ENCODE measurements at regions not wholly inside any gene's neighbourhood (a gene's known extent, or its start where the extent isn't known, plus 50 kb on each side); places are given as distances from the start of the nearest gene placed in this dataset.

GRCh38 chr11:95675585-95675984, 114.0 kb downstream of the FAM76B start:
- H3K27ac ChIP-seq = no peak overlapping the region
- no peak overlapping the region for H3K4me3 ChIP-seq (ENCODE audit: low read depth in 1 of 2, low read length in 1 of 2)
- no peaks in the 10 kb centered on the region for H3K27me3 ChIP-seq
- no peaks in the 10 kb centered on the region for H3K36me3 ChIP-seq
- no peak for TF ChIP-seq CTCF (IDR thresholded peaks at IDR 0.05)
- no peaks in the 10 kb centered on the region for H3K9me3 ChIP-seq
- no peaks in the 10 kb centered on the region for H3K4me1 ChIP-seq (ENCODE audit: control insufficient read depth in 1 of 2, insufficient read depth in 1 of 2, low read depth in 1 of 2, low read length in 1 of 2)

DNA sequence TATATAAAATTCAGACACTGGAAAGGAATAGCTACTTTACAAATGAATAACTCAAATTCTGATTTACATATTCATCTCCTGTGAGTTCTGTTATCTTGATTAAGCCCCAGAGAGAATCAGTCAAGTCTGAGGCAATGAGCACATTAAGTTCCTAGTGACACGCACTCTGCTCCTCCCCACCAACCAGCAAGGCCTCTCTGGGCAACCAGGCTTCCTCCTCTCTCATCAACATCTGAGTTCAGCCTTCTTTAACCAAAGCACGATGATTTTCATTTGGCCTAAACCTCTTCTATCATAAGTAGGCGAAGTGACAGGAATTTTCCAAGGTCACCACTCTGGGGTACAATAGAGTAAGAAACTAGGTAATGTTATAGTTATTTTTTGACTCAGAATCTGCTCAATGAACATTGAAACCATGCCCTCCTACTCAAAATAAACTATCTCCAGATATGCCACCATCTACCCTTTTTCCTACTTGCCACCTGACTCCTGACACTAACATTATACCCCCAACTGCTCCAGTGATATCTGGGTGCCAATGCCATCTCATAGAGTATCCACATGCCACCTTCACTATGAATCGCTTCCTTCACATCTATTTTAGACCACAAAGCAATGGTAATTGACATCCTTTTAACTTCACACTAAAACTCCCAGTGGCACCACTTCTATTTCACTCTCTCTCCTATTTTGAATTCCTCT, 114.8 kb downstream of the FAM76B start:
- Histone ChIP-seq H3K27ac (no peak overlapping the region), H3K4me1 (ENCODE audit: control insufficient read depth in 1 of 2, insufficient read depth in 1 of 2, low read depth in 1 of 2, low read length in 1 of 2) (no peaks in the 10 kb centered on the region), H3K9me3 (no peaks in the 10 kb centered on the region), H3K27me3 (no peaks in the 10 kb centered on the region), H3K36me3 (no peaks in the 10 kb centered on the region), H3K4me3 (ENCODE audit: low read depth in 1 of 2, low read length in 1 of 2) (no peak overlapping the region)
- no peak for TF ChIP-seq CTCF (IDR thresholded peaks at IDR 0.05)

- no peak for TF ChIP-seq CTCF (IDR thresholded peaks at IDR 0.05)
- Histone ChIP-seq H3K27ac (no peak overlapping the region), H3K27me3 (no peaks in the 10 kb centered on the region), H3K36me3 (no peaks in the 10 kb centered on the region), H3K4me1 (ENCODE audit: control insufficient read depth in 1 of 2, insufficient read depth in 1 of 2, low read depth in 1 of 2, low read length in 1 of 2) (no peaks in the 10 kb centered on the region), H3K9me3 (no peaks in the 10 kb centered on the region), H3K4me3 (ENCODE audit: low read depth in 1 of 2, low read length in 1 of 2) (no peak overlapping the region)
Observed at GRCh38 chr11:95671768-95672167, 117.8 kb downstream of the FAM76B start.

DNA sequence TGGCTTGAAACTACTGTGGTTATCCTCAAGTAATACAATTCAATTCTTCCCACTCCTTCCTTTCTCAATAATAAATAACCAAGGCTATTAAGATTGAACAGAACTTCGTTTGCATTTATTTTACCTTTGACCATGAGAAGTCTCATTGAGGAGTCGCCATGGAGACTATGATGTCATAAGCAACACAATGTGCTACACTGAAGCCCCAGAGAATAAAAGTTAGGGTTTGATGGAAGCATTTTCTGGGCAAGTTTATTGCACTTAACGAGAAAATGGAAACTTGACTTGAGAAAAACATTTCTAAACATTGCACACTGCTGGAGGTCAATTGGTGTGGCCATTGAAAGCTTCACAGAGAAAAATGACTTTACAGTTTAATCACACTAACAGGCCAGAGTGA, 121.5 kb downstream of the FAM76B start:
- Histone ChIP-seq H3K9me3 (no peaks in the 10 kb centered on the region), H3K36me3 (no peaks in the 10 kb centered on the region), H3K27ac (no peak overlapping the region), H3K4me3 (ENCODE audit: low read depth in 1 of 2, low read length in 1 of 2) (no peak overlapping the region), H3K27me3 (no peaks in the 10 kb centered on the region), H3K4me1 (ENCODE audit: control insufficient read depth in 1 of 2, insufficient read depth in 1 of 2, low read depth in 1 of 2, low read length in 1 of 2) (no peaks in the 10 kb centered on the region)
- no peak for TF ChIP-seq CTCF (IDR thresholded peaks at IDR 0.05)

DNA sequence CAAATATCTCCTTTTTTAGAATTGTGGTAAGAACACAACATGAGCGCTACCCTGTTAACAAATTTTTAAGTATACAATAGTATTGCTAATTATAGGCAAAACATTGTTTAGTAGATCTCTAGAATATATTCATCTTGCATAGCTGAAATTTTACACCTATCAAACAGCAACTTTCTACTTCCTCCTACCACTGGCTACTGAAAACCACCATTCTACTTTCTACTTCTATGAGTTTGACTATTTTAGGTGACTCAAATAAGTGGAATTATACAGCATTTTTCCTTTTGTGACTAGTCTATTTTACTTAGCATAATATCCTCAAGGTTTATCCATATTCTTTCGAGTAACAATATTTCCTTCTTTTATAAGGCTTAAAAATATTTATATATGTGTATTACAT, 128.4 kb downstream of the FAM76B start:
- Histone ChIP-seq H3K27ac (no peak overlapping the region), H3K4me3 (ENCODE audit: low read depth in 1 of 2, low read length in 1 of 2) (no peak overlapping the region), H3K36me3 (no peaks in the 10 kb centered on the region), H3K9me3 (no peaks in the 10 kb centered on the region), H3K4me1 (ENCODE audit: control insufficient read depth in 1 of 2, insufficient read depth in 1 of 2, low read depth in 1 of 2, low read length in 1 of 2) (no peaks in the 10 kb centered on the region), H3K27me3 (no peaks in the 10 kb centered on the region)
- no peak for TF ChIP-seq CTCF (IDR thresholded peaks at IDR 0.05)
